Right lobe of liver (tissue), 4 donors: ENCODE measurements at regions not wholly inside any gene's neighbourhood (a gene's known extent, or its start where the extent isn't known, plus 50 kb on each side); places are given as distances from the start of the nearest gene placed in this dataset.

Experiments used
- POLR2A ChIP-seq: fragments of 450-650 bp; IDR thresholded peaks from one replicate; pipeline ENCODE4 v1.6.1; 2017; ENCODE audit warnings: antibody characterized with exemption, mild to moderate bottlenecking
- TF ChIP-seq, protein P1 (sequence below), 4 donors: fragments of 200-600 bp in 3 of 4; fragments of 450-650 bp in 1 of 4; IDR thresholded peaks; one replicate each; pipeline versions ENCODE4 v1.5.1 to v1.8.0; 2016 to 2022; ENCODE audit warnings: antibody characterized with exemption in 4 of 4, mild to moderate bottlenecking in 2 of 4
- donor health status: DM: no; HTN: no; CAD: no.
- donor health status: DM: no; HTN: no; CAD: no.
- donor health status: DM: no; HTN: yes; CAD: no.

DNA sequence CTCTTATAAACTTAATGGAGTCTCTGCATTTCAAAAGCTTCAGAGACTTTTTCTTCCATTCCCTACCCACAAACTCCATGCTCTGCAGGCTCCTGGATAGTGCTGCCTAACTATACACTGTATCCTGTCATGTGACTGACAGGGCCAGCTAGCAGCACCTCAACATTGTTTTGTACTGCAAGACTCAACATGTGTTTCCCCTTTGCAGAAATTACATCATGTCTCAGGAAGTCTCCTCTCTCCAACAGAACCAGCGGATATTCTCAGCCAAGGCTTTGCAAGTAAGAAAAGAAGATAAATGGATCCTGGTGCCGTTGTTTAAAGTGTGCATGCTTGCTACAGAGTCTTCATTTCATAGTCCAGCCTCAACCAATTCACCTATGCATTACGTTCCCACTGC, 164.0 kb upstream of the UBASH3B start:
- TF ChIP-seq, protein P1, sequence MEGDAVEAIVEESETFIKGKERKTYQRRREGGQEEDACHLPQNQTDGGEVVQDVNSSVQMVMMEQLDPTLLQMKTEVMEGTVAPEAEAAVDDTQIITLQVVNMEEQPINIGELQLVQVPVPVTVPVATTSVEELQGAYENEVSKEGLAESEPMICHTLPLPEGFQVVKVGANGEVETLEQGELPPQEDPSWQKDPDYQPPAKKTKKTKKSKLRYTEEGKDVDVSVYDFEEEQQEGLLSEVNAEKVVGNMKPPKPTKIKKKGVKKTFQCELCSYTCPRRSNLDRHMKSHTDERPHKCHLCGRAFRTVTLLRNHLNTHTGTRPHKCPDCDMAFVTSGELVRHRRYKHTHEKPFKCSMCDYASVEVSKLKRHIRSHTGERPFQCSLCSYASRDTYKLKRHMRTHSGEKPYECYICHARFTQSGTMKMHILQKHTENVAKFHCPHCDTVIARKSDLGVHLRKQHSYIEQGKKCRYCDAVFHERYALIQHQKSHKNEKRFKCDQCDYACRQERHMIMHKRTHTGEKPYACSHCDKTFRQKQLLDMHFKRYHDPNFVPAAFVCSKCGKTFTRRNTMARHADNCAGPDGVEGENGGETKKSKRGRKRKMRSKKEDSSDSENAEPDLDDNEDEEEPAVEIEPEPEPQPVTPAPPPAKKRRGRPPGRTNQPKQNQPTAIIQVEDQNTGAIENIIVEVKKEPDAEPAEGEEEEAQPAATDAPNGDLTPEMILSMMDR (IDR thresholded peaks at IDR 0.05) = no peak
- TF ChIP-seq POLR2A = no peak
